Tibial artery (tissue), 4 donors: ENCODE measurements at regions not wholly inside any gene's neighbourhood (a gene's known extent, or its start where the extent isn't known, plus 50 kb on each side); places are given as distances from the start of the nearest gene placed in this dataset.
"Not testable (repeated sequence)": the region's sequence is repeated elsewhere in the genome, so short reads cannot be mapped to it uniquely, and the experiment has no call there.

Experiments
- DNase-seq, 2 donors: peaks; one replicate each; pipeline ENCODE4 v3.0.0-alpha.2; 2019
- H3K27ac ChIP-seq, 2 donors: fragments of 200-600 bp; sonication (generic) in 1 of 2; 1 replicate in 1 of 2; 2 replicates in 1 of 2; pipeline ENCODE4 v1.5.1; 2018 to 2019; ENCODE audit warnings: mild to moderate bottlenecking in 1 of 2
- H3K27me3 ChIP-seq, 2 donors: fragments of 200-600 bp; sonication (generic) in 1 of 2; one replicate each; pipeline versions ENCODE4 v1.5.1 to v1.6.0; 2016 to 2019
- H3K36me3 ChIP-seq, 3 donors: fragments of 200-600 bp; sonication (generic) in 2 of 3; one replicate each; pipeline ENCODE4 v1.5.1; 2016 to 2019; ENCODE audit warnings: mild to moderate bottlenecking in 2 of 3
- H3K4me1 ChIP-seq, 4 donors: fragments of 200-600 bp; sonication (generic) in 2 of 4; 1 replicate in 3 of 4; 2 replicates in 1 of 4; pipeline ENCODE4 v1.5.1; 2016 to 2019
- H3K4me3 ChIP-seq, 2 donors: fragments of 200-600 bp; sonication (generic) in 1 of 2; 1 replicate in 1 of 2; 2 replicates in 1 of 2; pipeline ENCODE4 v1.5.1; 2018 to 2019; ENCODE audit warnings: mild to moderate bottlenecking in 2 of 2
- H3K9me3 ChIP-seq, 3 donors: fragments of 200-600 bp; sonication (generic) in 1 of 3; one replicate each; pipeline ENCODE4 v1.5.1; 2016 to 2019
- intact Hi-C: fragments of 100-400 bp; cut with DNase I; formaldehyde crosslinking; loops from one replicate; pipeline ENCODE4 v1.15.0; 2023; ENCODE audit warnings: low total_unique reads
- TF ChIP-seq, protein P1 (sequence below), 2 experiments: fragments of 200-600 bp in 1 of 2; fragments of 450-650 bp in 1 of 2; IDR thresholded peaks; one replicate each; pipeline ENCODE4 v1.5.1; 2017 to 2019; ENCODE audit warnings: antibody characterized with exemption in 2 of 2, mild to moderate bottlenecking in 1 of 2, moderate library complexity in 1 of 2

DNA sequence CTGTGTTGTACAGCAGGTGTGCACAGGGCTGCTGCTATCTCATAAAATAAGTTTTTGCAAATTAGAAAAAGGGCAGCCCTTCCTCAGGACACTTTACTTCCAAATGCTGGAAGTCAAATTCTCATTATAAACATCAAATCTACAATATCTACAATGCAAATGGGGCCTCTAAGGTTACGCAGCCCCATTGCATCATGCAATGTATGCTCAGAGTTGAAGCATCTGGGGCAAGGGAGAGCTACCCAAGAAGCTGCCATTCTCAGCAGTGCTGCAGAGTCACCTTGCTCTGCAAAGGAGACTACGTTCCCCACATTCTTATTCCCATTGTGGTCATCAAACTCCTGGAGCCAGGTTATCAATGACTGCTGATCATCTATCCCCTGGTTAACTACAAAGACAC lies 208.9 kb upstream of the POGK start:
- Histone ChIP-seq H3K27ac (no peak overlapping the region), H3K4me3 (no peak overlapping the region), H3K9me3 (no peaks in the 10 kb centered on the region), H3K4me1 (no peaks in the 10 kb centered on the region), H3K27me3 (no peaks in the 10 kb centered on the region), H3K36me3 (no peaks in the 10 kb centered on the region)
- TF ChIP-seq, protein P1, sequence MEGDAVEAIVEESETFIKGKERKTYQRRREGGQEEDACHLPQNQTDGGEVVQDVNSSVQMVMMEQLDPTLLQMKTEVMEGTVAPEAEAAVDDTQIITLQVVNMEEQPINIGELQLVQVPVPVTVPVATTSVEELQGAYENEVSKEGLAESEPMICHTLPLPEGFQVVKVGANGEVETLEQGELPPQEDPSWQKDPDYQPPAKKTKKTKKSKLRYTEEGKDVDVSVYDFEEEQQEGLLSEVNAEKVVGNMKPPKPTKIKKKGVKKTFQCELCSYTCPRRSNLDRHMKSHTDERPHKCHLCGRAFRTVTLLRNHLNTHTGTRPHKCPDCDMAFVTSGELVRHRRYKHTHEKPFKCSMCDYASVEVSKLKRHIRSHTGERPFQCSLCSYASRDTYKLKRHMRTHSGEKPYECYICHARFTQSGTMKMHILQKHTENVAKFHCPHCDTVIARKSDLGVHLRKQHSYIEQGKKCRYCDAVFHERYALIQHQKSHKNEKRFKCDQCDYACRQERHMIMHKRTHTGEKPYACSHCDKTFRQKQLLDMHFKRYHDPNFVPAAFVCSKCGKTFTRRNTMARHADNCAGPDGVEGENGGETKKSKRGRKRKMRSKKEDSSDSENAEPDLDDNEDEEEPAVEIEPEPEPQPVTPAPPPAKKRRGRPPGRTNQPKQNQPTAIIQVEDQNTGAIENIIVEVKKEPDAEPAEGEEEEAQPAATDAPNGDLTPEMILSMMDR (IDR thresholded peaks at IDR 0.05): no peak
- intact Hi-C loops: no loop called here
- DNase-seq: no peak

GRCh38 chr1:166638137-166638536 lies 201.1 kb upstream of the POGK start:
- no peak for DNase-seq
- no peaks in the 10 kb centered on the region for H3K9me3 ChIP-seq
- no peaks in the 10 kb centered on the region for H3K36me3 ChIP-seq
- intact Hi-C loops: no loop called here
- TF ChIP-seq, protein P1 (IDR thresholded peaks at IDR 0.05): no peak
- no peak overlapping the region for H3K27ac ChIP-seq
- peaks cover 0 to 3% of the 10 kb centered on the region in 2 donors for H3K27me3 ChIP-seq
- H3K4me1 ChIP-seq: no peaks in the 10 kb centered on the region
- no peak overlapping the region for H3K4me3 ChIP-seq

GRCh38 chr1:166657228-166657627 lies 182.0 kb upstream of the POGK start:
- H3K4me1 ChIP-seq, DNase-seq, H3K36me3 ChIP-seq, H3K27ac ChIP-seq, H3K4me3 ChIP-seq, intact Hi-C loops, H3K9me3 ChIP-seq, H3K27me3 ChIP-seq: not testable (repeated sequence)

- DNase-seq, H3K27me3 ChIP-seq, H3K36me3 ChIP-seq, intact Hi-C loops, H3K9me3 ChIP-seq, H3K4me1 ChIP-seq, H3K27ac ChIP-seq, H3K4me3 ChIP-seq: not testable (repeated sequence)
These were observed 172.5 kb upstream of the POGK start for GRCh38 chr1:166666790-166667189.

DNA sequence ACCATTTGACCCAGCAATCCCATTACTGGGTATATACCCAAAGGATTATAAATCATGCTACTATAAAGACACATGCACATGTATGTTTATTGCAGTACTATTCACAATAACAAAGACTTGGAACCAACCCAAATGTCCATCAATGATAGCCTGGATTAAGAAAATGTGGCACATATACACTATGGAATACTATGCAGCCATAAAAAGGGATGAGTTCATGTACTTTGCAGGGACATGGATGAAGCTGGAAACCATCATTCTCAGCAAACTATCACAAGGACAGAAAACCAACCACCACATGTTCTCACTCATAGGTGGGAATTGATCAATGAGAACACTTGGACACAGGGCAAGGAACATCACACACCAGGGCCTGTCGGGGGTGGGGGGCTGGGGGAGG lies 171.7 kb upstream of the POGK start:
- H3K27me3 ChIP-seq, H3K27ac ChIP-seq, intact Hi-C loops, H3K36me3 ChIP-seq, H3K4me3 ChIP-seq, H3K4me1 ChIP-seq, H3K9me3 ChIP-seq, DNase-seq: not testable (repeated sequence)

DNA sequence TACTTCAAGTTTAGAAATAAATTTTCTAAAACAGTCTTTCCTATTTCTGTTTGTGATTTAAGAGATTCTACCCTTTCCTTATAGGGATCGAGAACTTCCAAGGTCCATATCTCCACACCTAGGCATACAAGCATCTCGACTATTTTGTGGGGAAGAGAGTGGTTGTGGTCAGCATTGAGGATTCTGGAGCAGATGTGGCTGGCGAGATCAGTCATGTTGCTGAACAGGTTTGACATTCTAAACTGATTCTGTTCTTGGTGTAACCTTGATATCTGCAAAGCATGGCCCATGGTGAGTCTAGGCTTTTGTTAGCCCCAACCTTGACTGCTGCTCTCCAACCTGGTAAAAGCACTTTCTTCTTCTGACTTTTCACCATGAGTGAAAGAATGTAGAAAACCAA lies 167.6 kb upstream of the POGK start:
- H3K4me1 ChIP-seq: no peaks in the 10 kb centered on the region
- intact Hi-C loops: no loop called here
- H3K9me3 ChIP-seq: no peaks in the 10 kb centered on the region
- no peak for DNase-seq
- no peak overlapping the region for H3K4me3 ChIP-seq
- H3K36me3 ChIP-seq: no peaks in the 10 kb centered on the region
- no peaks in the 10 kb centered on the region for H3K27me3 ChIP-seq
- TF ChIP-seq, protein P1 (IDR thresholded peaks at IDR 0.05): no peak
- H3K27ac ChIP-seq: no peak overlapping the region

DNA sequence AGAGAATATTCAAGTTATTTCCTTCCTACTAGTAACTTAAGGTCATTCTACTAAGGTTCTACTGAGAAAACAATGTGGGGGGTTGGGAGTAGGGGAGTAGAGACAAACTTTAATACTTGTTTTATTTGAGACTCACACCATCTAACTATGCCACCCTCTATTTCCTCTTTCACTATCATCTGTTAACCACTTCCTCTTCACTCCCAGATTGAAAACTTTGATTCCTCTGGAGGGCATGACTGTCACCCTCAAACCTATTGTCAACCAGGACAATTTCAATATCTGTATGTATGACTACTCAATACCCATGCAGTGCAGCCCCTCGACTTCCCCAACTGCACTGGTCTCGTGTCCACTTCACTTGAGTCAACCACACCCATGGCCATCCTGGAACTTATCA lies 165.6 kb upstream of the POGK start:
- intact Hi-C loops: no loop called here
- no peak for DNase-seq
- Histone ChIP-seq H3K36me3 (no peaks in the 10 kb centered on the region), H3K4me3 (no peak overlapping the region), H3K9me3 (no peaks in the 10 kb centered on the region), H3K27ac (no peak overlapping the region), H3K27me3 (no peaks in the 10 kb centered on the region), H3K4me1 (no peaks in the 10 kb centered on the region)
- TF ChIP-seq, protein P1 (IDR thresholded peaks at IDR 0.05): no peak
